K562 (cell line): ENCODE measurements at regions not wholly inside any gene's neighbourhood (a gene's known extent, or its start where the extent isn't known, plus 50 kb on each side); places are given as distances from the start of the nearest gene placed in this dataset.

Source experiments
- ATAC-seq: fragments of 200-7000 bp; cut with Tn5 transposase; 3 replicates; pipeline ENCODE4 v1.9.1; 2020; ENCODE audit warnings: moderate library complexity
- BruUV-seq: library from RNA; stranded (reverse); fragments of 400-500 nt; replicated peaks from 2 replicates; lab custom pipeline; 2021; lab: Mats Ljungman, UMichigan
- CTCF ChIA-PET: fragments of 300-600 bp; formaldehyde crosslinking; extraction: SDS; loops from one replicate; lab custom pipeline; 2021; ENCODE audit warnings: low intra/inter-chr PET ratio; lab: Yijun Ruan, JAX
- POLR2A ChIA-PET: fragments of 300-600, 350-650 bp; sonication (Branson Sonifier 250); formaldehyde crosslinking; extraction: SDS; loops from one replicate; lab custom pipeline; 2021; ENCODE audit warnings: antibody characterized with exemption, inconsistent platforms; lab: Yijun Ruan, JAX
- DNase-seq, 4 experiments: peaks; one replicate each; pipeline versions ENCODE4 v3.0.0 to v3.0.0-alpha.2; 2011 to 2018; ENCODE audit warnings: low spot score in 3 of 4, mixed read lengths in 3 of 4; ENCODE audit errors: extremely low read depth in 1 of 4
- FAIRE-seq: peaks from 2 replicates; lab custom pipeline; 2011; peaks lifted over from hg19 to GRCh38; lab: Jason Lieb, UNC
- H2AFZ ChIP-seq: 2 replicates; pipeline ENCODE4 v1.6.0; 2011; ENCODE audit warnings: low read depth, low read length, control low read depth, inconsistent platforms
- H3K27ac ChIP-seq: fragments of 200-600 bp; 3 replicates; pipeline ENCODE4 v1.8.0; 2011; ENCODE audit warnings: low read depth, mild to moderate bottlenecking, control low read depth, inconsistent platforms, low read length, moderate library complexity, mixed read lengths; ENCODE audit errors: extremely low read depth
- H3K27me3 ChIP-seq, 2 experiments: fragments of 300-600 bp in 1 of 2; 2 replicates in 1 of 2; 3 replicates in 1 of 2; pipeline versions ENCODE4 v1.6.0 to v1.8.0; 2011; ENCODE audit warnings: inconsistent platforms in 2 of 2, low read length in 2 of 2, mild to moderate bottlenecking in 1 of 2, mixed read lengths in 1 of 2, moderate library complexity in 1 of 2; ENCODE audit not compliant: control insufficient read depth in 2 of 2, insufficient read depth in 2 of 2
- H3K36me3 ChIP-seq: fragments of 300-600 bp; 3 replicates; pipeline ENCODE4 v1.8.0; 2011; ENCODE audit warnings: mild to moderate bottlenecking, low read length, inconsistent platforms; ENCODE audit not compliant: control insufficient read depth, insufficient read depth
- H3K4me1 ChIP-seq, 2 experiments: fragments of 200-600 bp in 1 of 2; replicated peaks in 1 of 2; 2 replicates in 1 of 2; 3 replicates in 1 of 2; pipeline versions ENCODE4 v1.5.1 to v1.8.0; 2011; ENCODE audit warnings: inconsistent platforms in 2 of 2, low read length in 2 of 2, mild to moderate bottlenecking in 1 of 2, mixed read lengths in 1 of 2, moderate library complexity in 1 of 2; ENCODE audit not compliant: control insufficient read depth in 2 of 2, insufficient read depth in 2 of 2
- H3K4me2 ChIP-seq: 2 replicates; pipeline ENCODE4 v1.6.1; 2011; ENCODE audit warnings: low read length, control low read depth, inconsistent platforms, mixed read lengths; ENCODE audit not compliant: insufficient read depth
- H3K4me3 ChIP-seq: fragments of 200-600 bp; sonication (generic), shearing (Covaris generic); 2 replicates; pipeline ENCODE4 v1.5.1; 2016; ENCODE audit warnings: control low read depth, inconsistent platforms
- H3K79me2 ChIP-seq: fragments of 200-600 bp; 3 replicates; pipeline ENCODE4 v1.8.0; 2011; ENCODE audit warnings: low read length, inconsistent platforms; ENCODE audit not compliant: control insufficient read depth, insufficient read depth
- H3K9ac ChIP-seq, 2 experiments: 2 replicates each; pipeline versions ENCODE4 v1.6.0 to v1.6.1; 2011; ENCODE audit warnings: low read depth in 2 of 2, low read length in 2 of 2, control low read depth in 1 of 2, inconsistent platforms in 1 of 2, mild to moderate bottlenecking in 1 of 2, mixed read lengths in 1 of 2; ENCODE audit not compliant: insufficient read depth in 1 of 2
- H3K9me1 ChIP-seq: one replicate; pipeline ENCODE4 v1.6.0; 2011; ENCODE audit warnings: inconsistent platforms, mild to moderate bottlenecking, low read length, moderate library complexity; ENCODE audit not compliant: control insufficient read depth, insufficient read depth
- H3K9me3 ChIP-seq: replicated peaks from 2 replicates; pipeline ENCODE4 v1.5.1; 2011; ENCODE audit warnings: low read depth, low read length, inconsistent platforms; ENCODE audit not compliant: control insufficient read depth, insufficient read depth
- H4K20me1 ChIP-seq: replicated peaks from 2 replicates; pipeline ENCODE4 v1.6.1; 2011; ENCODE audit warnings: low read length, inconsistent platforms, mixed read lengths; ENCODE audit not compliant: control insufficient read depth, insufficient read depth
- CBFA2T2 ChIP-seq: fragments of 450-650 bp; conservative IDR thresholded peaks from 2 replicates; pipeline ENCODE4 v1.6.1; 2017; ENCODE audit warnings: mild to moderate bottlenecking
- CEBPG ChIP-seq, 3 experiments: fragments of 200-800 bp in 1 of 3; sonication (Bioruptor generic) in 1 of 3; sonication (generic) in 1 of 3; formaldehyde crosslinking in 1 of 3; IDR thresholded peaks in 2 of 3; conservative IDR thresholded peaks in 1 of 3; 2 replicates each; pipeline versions ENCODE4 v1.6.1 to v1.8.0; 2016 to 2022; ENCODE audit warnings: missing compliant biosample characterization in 2 of 3, missing genetic modification characterization in 2 of 3, mild to moderate bottlenecking in 1 of 3, missing genetic modification reagents in 1 of 3
- FOXJ3 ChIP-seq: sonication (generic); formaldehyde crosslinking; IDR thresholded peaks from 2 replicates; pipeline ENCODE4 v1.4.0; 2020; ENCODE audit warnings: mild to moderate bottlenecking, missing genetic modification reagents
- HDGF ChIP-seq: fragments of 450-650 bp; IDR thresholded peaks from 2 replicates; pipeline ENCODE4 v1.6.1; 2016
- HMG20A ChIP-seq: fragments of 450-650 bp; formaldehyde crosslinking; conservative IDR thresholded peaks from 2 replicates; pipeline ENCODE4 v1.4.0; 2020; ENCODE audit warnings: mild to moderate bottlenecking, mixed read lengths
- HNRNPL ChIP-seq: fragments of 200-400 bp; formaldehyde crosslinking; IDR thresholded peaks from 2 replicates; pipeline ENCODE4 v1.6.1; 2017; ENCODE audit warnings: low read depth, mild to moderate bottlenecking, low read length
- MED1 ChIP-seq: sonication (generic); formaldehyde crosslinking; IDR thresholded peaks from 2 replicates; pipeline ENCODE4 v1.8.1; 2023; ENCODE audit warnings: missing genetic modification reagents, borderline replicate concordance
- MEIS2 ChIP-seq: fragments of 450-650 bp; IDR thresholded peaks from 2 replicates; pipeline ENCODE4 v1.6.1; 2014; ENCODE audit warnings: mild to moderate bottlenecking; ENCODE audit not compliant: partially characterized antibody
- RUNX1 ChIP-seq: sonication (generic); IDR thresholded peaks from 2 replicates; pipeline ENCODE4 v1.6.1; 2016; ENCODE audit warnings: antibody characterized with exemption, low read depth
- SIX5 ChIP-seq, 2 experiments: IDR thresholded peaks; 2 replicates each; pipeline ENCODE4 v1.6.1; 2011; ENCODE audit warnings: low read length in 2 of 2, borderline replicate concordance in 1 of 2, low read depth in 1 of 2, mild to moderate bottlenecking in 1 of 2, moderate library complexity in 1 of 2; ENCODE audit not compliant: insufficient read depth in 1 of 2
- SUPT5H ChIP-seq: fragments of 450-650 bp; IDR thresholded peaks from 2 replicates; pipeline ENCODE4 v1.6.1; 2016
- TOE1 ChIP-seq, 2 experiments: fragments of 450-650 bp in 1 of 2; sonication (generic) in 1 of 2; formaldehyde crosslinking in 1 of 2; IDR thresholded peaks; 2 replicates each; pipeline versions ENCODE4 v1.7.1 to v1.8.0; 2016 to 2022; ENCODE audit warnings: borderline replicate concordance in 2 of 2, mild to moderate bottlenecking in 2 of 2, antibody characterized with exemption in 1 of 2, inconsistent platforms in 1 of 2, low read depth in 1 of 2, missing genetic modification reagents in 1 of 2, moderate library complexity in 1 of 2
- ZNF217 ChIP-seq: sonication (generic); formaldehyde crosslinking; IDR thresholded peaks from 2 replicates; pipeline ENCODE4 v1.8.0; 2022; ENCODE audit warnings: mild to moderate bottlenecking, missing genetic modification reagents
- ZNF263 ChIP-seq: sonication (generic); formaldehyde crosslinking; IDR thresholded peaks from 2 replicates; pipeline ENCODE4 v1.8.0; 2022; ENCODE audit warnings: mild to moderate bottlenecking, missing genetic modification reagents, borderline replicate concordance
- WGBS: fragments of 100-300 bp; shearing (Covaris generic); methylation state at CpG from one replicate; pipeline ENCODE4 v1.1.6; 2016; ENCODE audit warnings: low coverage, mixed read lengths; ENCODE audit not compliant: insufficient coverage; ENCODE audit errors: missing lambda C conversion rate; 5-methylcytosine and 5-hydroxymethylcytosine counted together
- in situ Hi-C: fragments of 300-500 bp; cut with MboI; formaldehyde crosslinking; loops from 4 replicates; pipeline ENCODE4 v1.15.0; 2018; ENCODE audit warnings: inconsistent platforms, mixed read lengths
- intact Hi-C: fragments of 100-400 bp; cut with micrococcal nuclease; formaldehyde crosslinking; loops from 2 replicates; pipeline ENCODE4 v1.14.2; 2022
- TF ChIP-seq, protein P1 (sequence below): IDR thresholded peaks from 2 replicates; pipeline ENCODE4 v1.6.1; 2016; ENCODE audit warnings: missing genetic modification characterization, missing compliant biosample characterization
- TF ChIP-seq, protein P2 (sequence below): fragments of 450-650 bp; formaldehyde crosslinking; IDR thresholded peaks from 2 replicates; pipeline ENCODE4 v1.4.0; 2020; ENCODE audit warnings: mild to moderate bottlenecking, moderate library complexity
- TF ChIP-seq, protein P3 (sequence below), 2 experiments: fragments of 450-650 bp in 1 of 2; sonication (generic) in 1 of 2; formaldehyde crosslinking in 1 of 2; IDR thresholded peaks in 1 of 2; conservative IDR thresholded peaks in 1 of 2; 2 replicates each; pipeline versions ENCODE4 v1.6.1 to v1.8.1; 2016 to 2023; ENCODE audit warnings: mild to moderate bottlenecking in 2 of 2, moderate library complexity in 2 of 2, inconsistent platforms in 1 of 2, missing genetic modification reagents in 1 of 2
- TF ChIP-seq, protein P4 (sequence below): fragments of 450-650 bp; IDR thresholded peaks from 2 replicates; pipeline ENCODE4 v1.6.1; 2016

DNA sequence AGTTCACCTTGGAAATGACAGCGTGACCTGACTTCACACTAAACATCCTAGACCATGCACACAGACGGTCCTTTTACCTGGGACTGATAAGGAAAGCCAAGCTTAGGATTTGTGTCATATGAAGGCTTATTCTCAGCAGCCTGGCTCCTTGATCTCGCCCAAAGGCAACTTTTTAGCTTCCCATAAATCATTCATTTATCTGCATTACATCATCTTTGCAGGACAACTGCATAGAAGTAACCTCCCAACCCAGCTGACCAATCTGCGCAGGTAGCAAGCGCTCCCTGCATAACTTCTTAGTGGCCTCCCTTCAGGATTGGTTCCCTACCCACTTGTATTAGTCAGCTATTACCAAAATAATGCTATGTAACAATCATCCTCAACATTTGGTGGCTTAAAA lies 389.9 kb upstream of the PROK2 start:
- no peaks in the 10 kb centered on the region for H3K9me3 ChIP-seq
- no peak for DNase-seq
- H2AFZ ChIP-seq = no peak overlapping the region
- H3K27me3 ChIP-seq = no peaks in the 10 kb centered on the region
- in situ Hi-C loops (no loop called here), intact Hi-C loops (no loop called here)
- H3K4me1 ChIP-seq = peaks cover 25 to 45% of the 10 kb centered on the region in 2 experiments
- no peak overlapping the region for H3K4me3 ChIP-seq
- WGBS = 32% methylated on average over 5 of the region's 5 CpGs
- no peak overlapping the region for H3K27ac ChIP-seq
- H3K9me1 ChIP-seq = no peaks in the 10 kb centered on the region
- no peaks in the 10 kb centered on the region for H4K20me1 ChIP-seq
- ChIA-PET POLR2A (interaction anchor here (0.9 kb wide), 1 partner anchor 90 kb away, joined by 3 read pairs; no protein-coding TSS in a partner anchor), CTCF (no interaction called here)
- no peak overlapping the region for H3K9ac ChIP-seq
- H3K79me2 ChIP-seq = no peaks in the 10 kb centered on the region
- no peak overlapping the region for H3K4me2 ChIP-seq
- H3K36me3 ChIP-seq = no peaks in the 10 kb centered on the region; the same call in 2 of the 3 replicates
- no TSS peak for BruUV-seq
- no peak for ATAC-seq
- FAIRE-seq = no peak
- TF ChIP-seq RUNX1 (no peak), CEBPG (CRISPR knock-in tag; IDR thresholded peaks at IDR 0.05) (no peak), CEBPG (tag; conservative IDR thresholded peaks at IDR 0.05 in 1 of 2, IDR thresholded peaks at IDR 0.05 in 1 of 2) (peak in 1 of 2 experiments; percentile 32; a peak in 1 of 4 replicates), HMG20A (CRISPR knock-in tag) (no peak), HDGF (no peak), MEIS2 (peak; percentile 88), HNRNPL (no peak), SIX5 (IDR thresholded peaks at IDR 0.05; ENCODE audit: borderline replicate concordance in 1 of 2, insufficient read depth in 1 of 2, low read depth in 1 of 2, low read length in 2 of 2) (no peak), SUPT5H (no peak), CBFA2T2 (no peak), ZNF217 (CRISPR knock-in tag) (no peak), ZNF263 (no peak), MED1 (CRISPR knock-in tag) (no peak), TOE1 (IDR thresholded peaks at IDR 0.05; ENCODE audit: borderline replicate concordance) (no peak), TOE1 (CRISPR knock-in tag; IDR thresholded peaks at IDR 0.05; ENCODE audit: borderline replicate concordance, low read depth) (no peak), FOXJ3 (CRISPR knock-in tag) (no peak)
- TF ChIP-seq, protein P1, sequence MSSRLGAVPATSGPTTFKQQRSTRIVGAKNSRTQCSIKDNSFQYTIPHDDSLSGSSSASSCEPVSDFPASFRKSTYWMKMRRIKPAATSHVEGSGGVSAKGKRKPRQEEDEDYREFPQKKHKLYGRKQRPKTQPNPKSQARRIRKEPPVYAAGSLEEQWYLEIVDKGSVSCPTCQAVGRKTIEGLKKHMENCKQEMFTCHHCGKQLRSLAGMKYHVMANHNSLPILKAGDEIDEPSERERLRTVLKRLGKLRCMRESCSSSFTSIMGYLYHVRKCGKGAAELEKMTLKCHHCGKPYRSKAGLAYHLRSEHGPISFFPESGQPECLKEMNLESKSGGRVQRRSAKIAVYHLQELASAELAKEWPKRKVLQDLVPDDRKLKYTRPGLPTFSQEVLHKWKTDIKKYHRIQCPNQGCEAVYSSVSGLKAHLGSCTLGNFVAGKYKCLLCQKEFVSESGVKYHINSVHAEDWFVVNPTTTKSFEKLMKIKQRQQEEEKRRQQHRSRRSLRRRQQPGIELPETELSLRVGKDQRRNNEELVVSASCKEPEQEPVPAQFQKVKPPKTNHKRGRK (tag) = no peak
- TF ChIP-seq, protein P2, sequence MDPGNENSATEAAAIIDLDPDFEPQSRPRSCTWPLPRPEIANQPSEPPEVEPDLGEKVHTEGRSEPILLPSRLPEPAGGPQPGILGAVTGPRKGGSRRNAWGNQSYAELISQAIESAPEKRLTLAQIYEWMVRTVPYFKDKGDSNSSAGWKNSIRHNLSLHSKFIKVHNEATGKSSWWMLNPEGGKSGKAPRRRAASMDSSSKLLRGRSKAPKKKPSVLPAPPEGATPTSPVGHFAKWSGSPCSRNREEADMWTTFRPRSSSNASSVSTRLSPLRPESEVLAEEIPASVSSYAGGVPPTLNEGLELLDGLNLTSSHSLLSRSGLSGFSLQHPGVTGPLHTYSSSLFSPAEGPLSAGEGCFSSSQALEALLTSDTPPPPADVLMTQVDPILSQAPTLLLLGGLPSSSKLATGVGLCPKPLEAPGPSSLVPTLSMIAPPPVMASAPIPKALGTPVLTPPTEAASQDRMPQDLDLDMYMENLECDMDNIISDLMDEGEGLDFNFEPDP = no peak
- TF ChIP-seq, protein P3, sequence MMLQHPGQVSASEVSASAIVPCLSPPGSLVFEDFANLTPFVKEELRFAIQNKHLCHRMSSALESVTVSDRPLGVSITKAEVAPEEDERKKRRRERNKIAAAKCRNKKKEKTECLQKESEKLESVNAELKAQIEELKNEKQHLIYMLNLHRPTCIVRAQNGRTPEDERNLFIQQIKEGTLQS (IDR thresholded peaks at IDR 0.05) = peak; percentile 63
- TF ChIP-seq, protein P3 (CRISPR knock-in tag; conservative IDR thresholded peaks at IDR 0.05) = no peak
- TF ChIP-seq, protein P4, sequence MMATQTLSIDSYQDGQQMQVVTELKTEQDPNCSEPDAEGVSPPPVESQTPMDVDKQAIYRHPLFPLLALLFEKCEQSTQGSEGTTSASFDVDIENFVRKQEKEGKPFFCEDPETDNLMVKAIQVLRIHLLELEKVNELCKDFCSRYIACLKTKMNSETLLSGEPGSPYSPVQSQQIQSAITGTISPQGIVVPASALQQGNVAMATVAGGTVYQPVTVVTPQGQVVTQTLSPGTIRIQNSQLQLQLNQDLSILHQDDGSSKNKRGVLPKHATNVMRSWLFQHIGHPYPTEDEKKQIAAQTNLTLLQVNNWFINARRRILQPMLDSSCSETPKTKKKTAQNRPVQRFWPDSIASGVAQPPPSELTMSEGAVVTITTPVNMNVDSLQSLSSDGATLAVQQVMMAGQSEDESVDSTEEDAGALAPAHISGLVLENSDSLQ = peak; percentile 62
